ENCODE measurements at regions not wholly inside any gene's neighbourhood (a gene's known extent, or its start where the extent isn't known, plus 50 kb on each side); places are given as distances from the start of the nearest gene placed in this dataset.

DNA sequence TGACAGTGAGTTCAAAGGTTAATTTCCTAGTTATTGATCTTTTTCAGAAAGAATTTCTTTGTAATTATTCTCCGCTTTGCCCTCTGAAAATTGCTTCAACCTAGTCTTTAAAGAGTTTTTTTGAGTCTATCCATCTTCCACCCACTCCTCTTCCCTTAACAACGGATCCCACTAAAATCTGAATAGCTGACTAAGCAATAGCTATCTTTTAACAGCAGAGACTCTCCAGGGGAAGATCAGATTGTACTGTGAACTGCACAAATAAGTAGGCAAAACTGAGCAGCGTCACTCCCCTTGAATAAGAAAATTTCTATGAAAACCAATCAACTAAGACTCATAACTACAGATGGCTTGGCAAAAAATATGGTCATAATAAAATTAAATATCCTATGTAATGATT, 127.9 kb downstream of the TUSC7 start:
- TF ChIP-seq ZNF444 (CRISPR knock-in tag; IDR thresholded peaks at IDR 0.05): no peak
- no peak for TF ChIP-seq TCF7 (IDR thresholded peaks at IDR 0.05; ENCODE audit: borderline replicate concordance)

Measured in K562 (cell line).